ENCODE measurements at regions not wholly inside any gene's neighbourhood (a gene's known extent, or its start where the extent isn't known, plus 50 kb on each side); places are given as distances from the start of the nearest gene placed in this dataset.
"Not testable (repeated sequence)": the region's sequence is repeated elsewhere in the genome, so short reads cannot be mapped to it uniquely, and the experiment has no call there.

DNA sequence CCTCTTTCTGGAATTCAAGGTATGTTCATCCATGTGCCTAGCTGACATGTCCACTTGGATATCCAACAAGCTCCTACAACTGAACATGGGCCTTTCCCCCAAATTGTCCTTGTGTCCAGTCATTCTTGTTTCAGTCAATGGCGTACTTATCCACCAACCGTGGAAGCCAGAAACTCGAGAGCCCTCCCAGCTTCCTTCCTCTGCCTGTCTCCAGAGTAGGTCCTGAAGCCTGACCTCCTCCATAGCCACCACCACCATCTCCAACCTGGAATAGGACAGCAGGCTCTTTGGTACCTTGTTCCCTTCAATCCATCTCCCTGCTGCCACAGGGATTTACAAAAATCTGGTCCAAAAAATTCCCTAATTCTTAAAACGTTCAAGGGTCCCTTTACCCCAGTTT lies 305.1 kb downstream of the RPS24 start:
- no peaks in the 10 kb centered on the region for H3K27me3 ChIP-seq
- H3K27ac ChIP-seq = no peak overlapping the region
- no peaks in the 10 kb centered on the region for H3K4me1 ChIP-seq
- WGBS, 2 donors = 94 to 98% methylated on average over 4 of the region's 4 CpGs
- TF ChIP-seq POLR2A (IDR thresholded peaks at IDR 0.05) = no peak
- TF ChIP-seq CTCF (IDR thresholded peaks at IDR 0.05) = no peak
- H3K9me3 ChIP-seq = no peaks in the 10 kb centered on the region
- H3K36me3 ChIP-seq (ENCODE audit: low read depth, missing control alignments) = no peaks in the 10 kb centered on the region
- intact Hi-C loops (cut with DNase I; ENCODE audit: low total_unique reads) = no loop called here
- H3K4me3 ChIP-seq = no peak overlapping the region
- DNase-seq = no peak

DNA sequence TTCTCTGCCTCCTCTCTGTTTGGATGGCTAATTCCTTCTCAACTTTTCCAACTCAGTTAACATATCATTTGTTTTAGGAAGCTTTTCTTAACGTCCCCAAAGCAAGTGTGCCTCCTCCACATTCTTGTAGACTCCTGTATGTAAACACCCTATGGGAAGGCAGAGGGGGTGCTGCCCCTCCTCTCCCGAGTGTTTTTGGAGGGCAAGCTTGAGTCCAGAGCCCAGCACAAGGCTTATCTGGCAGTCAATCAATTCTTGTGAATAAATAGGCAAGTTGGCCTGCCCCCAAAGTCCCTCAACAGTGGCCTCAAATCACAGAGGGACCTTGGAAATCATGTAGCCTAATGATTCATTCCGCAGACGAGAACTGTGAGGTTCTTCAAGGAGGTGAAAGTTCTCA lies 305.6 kb downstream of the RPS24 start:
- no peak overlapping the region for H3K27ac ChIP-seq
- H3K4me1 ChIP-seq = no peaks in the 10 kb centered on the region
- intact Hi-C loops (cut with DNase I; ENCODE audit: low total_unique reads) = no loop called here
- no peak for DNase-seq
- H3K4me3 ChIP-seq = no peak overlapping the region
- 41 to 49% methylated on average over 4 of the region's 4 CpGs for WGBS, 2 donors
- no peaks in the 10 kb centered on the region for H3K9me3 ChIP-seq
- TF ChIP-seq CTCF (IDR thresholded peaks at IDR 0.05) = no peak
- no peak for TF ChIP-seq POLR2A (IDR thresholded peaks at IDR 0.05)
- no peaks in the 10 kb centered on the region for H3K36me3 ChIP-seq (ENCODE audit: low read depth, missing control alignments)
- no peaks in the 10 kb centered on the region for H3K27me3 ChIP-seq

- no peaks in the 10 kb centered on the region for H3K27me3 ChIP-seq
- no peak for DNase-seq
- TF ChIP-seq POLR2A (IDR thresholded peaks at IDR 0.05) (no peak), CTCF (IDR thresholded peaks at IDR 0.05) (no peak)
These were observed 308.4 kb downstream of the RPS24 start for GRCh38 chr10:78341953-78342614.

GRCh38 chr10:78342827-78343653 lies 309.4 kb downstream of the RPS24 start:
- 69 to 87% methylated on average over 9 to 11 of the region's 11 CpGs for WGBS, 2 donors
- intact Hi-C loops (cut with DNase I; ENCODE audit: low total_unique reads) = no loop called here
- H3K27me3 ChIP-seq = no peaks in the 10 kb centered on the region
- no peaks in the 10 kb centered on the region for H3K36me3 ChIP-seq (ENCODE audit: low read depth, missing control alignments)
- TF ChIP-seq CTCF (IDR thresholded peaks at IDR 0.05) (no peak), POLR2A (IDR thresholded peaks at IDR 0.05) (no peak)
- peak; percentile 13 for DNase-seq
- H3K4me1 ChIP-seq = no peaks in the 10 kb centered on the region
- H3K27ac ChIP-seq = no peak overlapping the region
- H3K4me3 ChIP-seq = no peak overlapping the region
- no peaks in the 10 kb centered on the region for H3K9me3 ChIP-seq

More at GRCh38 chr10:78341953-78342614, 308.4 kb downstream of the RPS24 start:
- intact Hi-C loops (cut with DNase I; ENCODE audit: low total_unique reads) = no loop called here
- 89 to 95% methylated on average over 8 of the region's 8 CpGs for WGBS, 2 donors
- Histone ChIP-seq H3K27ac (no peak overlapping the region), H3K4me3 (no peak overlapping the region), H3K36me3 (ENCODE audit: low read depth, missing control alignments) (no peaks in the 10 kb centered on the region), H3K4me1 (no peaks in the 10 kb centered on the region), H3K9me3 (no peaks in the 10 kb centered on the region)

DNA sequence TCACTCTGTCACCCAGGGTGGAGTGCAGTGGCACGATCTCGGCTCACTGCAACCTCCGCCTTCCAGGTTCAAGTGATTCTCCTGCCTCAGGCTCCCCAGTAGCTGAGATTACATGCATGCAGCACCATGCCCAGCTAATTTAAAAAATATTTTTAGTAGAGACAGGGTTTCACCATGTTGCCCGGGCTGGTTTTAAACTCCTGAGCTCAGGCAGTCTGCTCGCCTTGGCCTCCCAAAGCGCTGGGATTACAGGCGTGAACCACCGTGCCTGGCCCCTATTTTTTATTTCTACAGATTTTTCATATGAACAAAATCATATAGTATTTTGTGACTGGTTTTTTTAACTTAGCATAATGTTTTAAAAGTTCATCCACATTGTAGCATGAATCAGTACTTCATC lies 310.6 kb downstream of the RPS24 start:
- H3K27ac ChIP-seq; intact Hi-C loops (cut with DNase I; ENCODE audit: low total_unique reads); H3K27me3 ChIP-seq; H3K9me3 ChIP-seq; H3K4me3 ChIP-seq; H3K4me1 ChIP-seq; H3K36me3 ChIP-seq (ENCODE audit: low read depth, missing control alignments); DNase-seq: not testable (repeated sequence)
- WGBS, 2 donors = 94 to 95% methylated on average over 8 of the region's 8 CpGs

- intact Hi-C loops (cut with DNase I; ENCODE audit: low total_unique reads); H3K27me3 ChIP-seq; H3K36me3 ChIP-seq (ENCODE audit: low read depth, missing control alignments); H3K9me3 ChIP-seq; H3K27ac ChIP-seq; H3K4me3 ChIP-seq; H3K4me1 ChIP-seq: not testable (repeated sequence)
- DNase-seq = peak; percentile 3
- WGBS, 2 donors = 90 to 100% methylated on average over 3 of the region's 3 CpGs
These were observed 311.9 kb downstream of the RPS24 start for GRCh38 chr10:78345515-78345914.

All from testis (tissue), 2 donors.